ENCODE measurements at regions not wholly inside any gene's neighbourhood (a gene's known extent, or its start where the extent isn't known, plus 50 kb on each side); places are given as distances from the start of the nearest gene placed in this dataset.

DNA sequence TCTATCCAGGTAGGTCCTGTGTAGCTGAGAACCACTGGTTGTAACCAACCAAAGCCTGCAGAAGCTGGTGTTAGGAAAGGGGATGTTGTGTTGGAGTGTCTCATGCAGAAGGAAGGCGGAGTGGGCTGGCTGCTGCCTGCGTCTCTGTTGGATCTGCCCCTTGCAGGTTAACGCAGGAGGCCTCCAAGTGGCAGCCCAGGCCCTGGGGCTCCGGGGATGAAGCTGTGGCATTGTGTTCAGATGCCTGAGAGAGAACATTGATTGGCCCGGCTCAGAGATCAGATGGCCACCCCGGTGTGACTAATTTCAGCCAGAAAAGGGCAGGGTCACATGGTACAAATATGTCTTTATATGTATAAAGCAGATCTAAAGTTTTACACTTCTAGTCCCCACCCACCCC, 216.0 kb downstream of the GLI2 start:
- no TSS peak for BruUV-seq (replicated peaks)
- no peaks in the 10 kb centered on the region for H3K27me3 ChIP-seq (replicated peaks; ENCODE audit: control insufficient read depth, insufficient read depth, low read length)
- H3K4me1 Mint-ChIP-seq (ENCODE audit: low read depth, unreplicated experiment): peaks cover 6% of the 10 kb centered on the region
- TF ChIP-seq, protein P1, sequence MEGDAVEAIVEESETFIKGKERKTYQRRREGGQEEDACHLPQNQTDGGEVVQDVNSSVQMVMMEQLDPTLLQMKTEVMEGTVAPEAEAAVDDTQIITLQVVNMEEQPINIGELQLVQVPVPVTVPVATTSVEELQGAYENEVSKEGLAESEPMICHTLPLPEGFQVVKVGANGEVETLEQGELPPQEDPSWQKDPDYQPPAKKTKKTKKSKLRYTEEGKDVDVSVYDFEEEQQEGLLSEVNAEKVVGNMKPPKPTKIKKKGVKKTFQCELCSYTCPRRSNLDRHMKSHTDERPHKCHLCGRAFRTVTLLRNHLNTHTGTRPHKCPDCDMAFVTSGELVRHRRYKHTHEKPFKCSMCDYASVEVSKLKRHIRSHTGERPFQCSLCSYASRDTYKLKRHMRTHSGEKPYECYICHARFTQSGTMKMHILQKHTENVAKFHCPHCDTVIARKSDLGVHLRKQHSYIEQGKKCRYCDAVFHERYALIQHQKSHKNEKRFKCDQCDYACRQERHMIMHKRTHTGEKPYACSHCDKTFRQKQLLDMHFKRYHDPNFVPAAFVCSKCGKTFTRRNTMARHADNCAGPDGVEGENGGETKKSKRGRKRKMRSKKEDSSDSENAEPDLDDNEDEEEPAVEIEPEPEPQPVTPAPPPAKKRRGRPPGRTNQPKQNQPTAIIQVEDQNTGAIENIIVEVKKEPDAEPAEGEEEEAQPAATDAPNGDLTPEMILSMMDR (IDR thresholded peaks at IDR 0.05; ENCODE audit: insufficient read depth in 1 of 2, low read depth in 1 of 2, low read length in 1 of 2, severe bottlenecking in 1 of 2, unreplicated experiment in 1 of 2): no peak
- intact Hi-C loops (cut with micrococcal nuclease; ENCODE audit: unreplicated experiment): no loop called here
- no peak overlapping the region for H3K4me3 ChIP-seq (ENCODE audit: low read depth, low read length)
- no peaks in the 10 kb centered on the region for H3K36me3 Mint-ChIP-seq (ENCODE audit: insufficient read depth, unreplicated experiment)
- CTCF ChIA-PET: no interaction called here
- H3K4me3 Mint-ChIP-seq (ENCODE audit: unreplicated experiment): no peak overlapping the region
- no peaks in the 10 kb centered on the region for H3K9me3 Mint-ChIP-seq (ENCODE audit: unreplicated experiment)
- no peaks in the 10 kb centered on the region for H3K9me3 ChIP-seq
- DNase-seq: no peak
- no peaks in the 10 kb centered on the region for H3K4me1 ChIP-seq
- H3K27ac Mint-ChIP-seq (ENCODE audit: unreplicated experiment): no peak overlapping the region
- no peaks in the 10 kb centered on the region for H3K36me3 ChIP-seq (ENCODE audit: control insufficient read depth, insufficient read depth, low read length)
- no peaks in the 10 kb centered on the region for H3K27me3 Mint-ChIP-seq (ENCODE audit: insufficient read depth, unreplicated experiment)
- POLR2A ChIA-PET: no interaction called here

DNA sequence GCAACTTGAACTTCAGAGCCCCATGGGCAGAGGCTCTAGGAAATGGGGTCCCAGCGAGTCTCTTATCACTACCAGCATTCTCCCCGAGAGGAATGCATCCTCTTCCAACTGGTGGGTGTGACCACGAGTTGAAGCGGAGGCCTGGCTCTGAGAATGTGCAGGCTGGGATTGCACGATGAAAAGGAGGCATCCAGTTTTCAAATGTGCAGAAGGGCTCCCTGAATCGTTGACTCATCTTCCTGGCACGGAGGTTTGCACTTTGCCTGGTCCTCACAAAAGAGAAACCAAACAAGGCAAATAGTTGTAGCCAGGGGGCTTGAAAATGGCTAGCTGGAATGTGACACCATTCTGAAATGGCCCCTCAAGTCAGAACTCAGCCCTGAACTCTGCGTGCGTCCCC, 216.7 kb downstream of the GLI2 start:
- Mint-ChIP-seq H3K27me3 (ENCODE audit: insufficient read depth, unreplicated experiment) (no peaks in the 10 kb centered on the region), H3K9me3 (ENCODE audit: unreplicated experiment) (no peaks in the 10 kb centered on the region), H3K27ac (ENCODE audit: unreplicated experiment) (no peak overlapping the region), H3K4me1 (ENCODE audit: low read depth, unreplicated experiment) (peaks cover 6% of the 10 kb centered on the region), H3K36me3 (ENCODE audit: insufficient read depth, unreplicated experiment) (no peaks in the 10 kb centered on the region), H3K4me3 (ENCODE audit: unreplicated experiment) (no peak overlapping the region)
- intact Hi-C loops (cut with micrococcal nuclease; ENCODE audit: unreplicated experiment): no loop called here
- Histone ChIP-seq H3K9me3 (no peaks in the 10 kb centered on the region), H3K27me3 (replicated peaks; ENCODE audit: control insufficient read depth, insufficient read depth, low read length) (no peaks in the 10 kb centered on the region), H3K36me3 (ENCODE audit: control insufficient read depth, insufficient read depth, low read length) (no peaks in the 10 kb centered on the region), H3K4me1 (no peaks in the 10 kb centered on the region), H3K4me3 (ENCODE audit: low read depth, low read length) (no peak overlapping the region)
- CTCF ChIA-PET: no interaction called here
- no TSS peak for BruUV-seq (replicated peaks)
- no peak for DNase-seq
- TF ChIP-seq, protein P1 (IDR thresholded peaks at IDR 0.05; ENCODE audit: insufficient read depth in 1 of 2, low read depth in 1 of 2, low read length in 1 of 2, severe bottlenecking in 1 of 2, unreplicated experiment in 1 of 2): no peak
- POLR2A ChIA-PET: no interaction called here

DNA sequence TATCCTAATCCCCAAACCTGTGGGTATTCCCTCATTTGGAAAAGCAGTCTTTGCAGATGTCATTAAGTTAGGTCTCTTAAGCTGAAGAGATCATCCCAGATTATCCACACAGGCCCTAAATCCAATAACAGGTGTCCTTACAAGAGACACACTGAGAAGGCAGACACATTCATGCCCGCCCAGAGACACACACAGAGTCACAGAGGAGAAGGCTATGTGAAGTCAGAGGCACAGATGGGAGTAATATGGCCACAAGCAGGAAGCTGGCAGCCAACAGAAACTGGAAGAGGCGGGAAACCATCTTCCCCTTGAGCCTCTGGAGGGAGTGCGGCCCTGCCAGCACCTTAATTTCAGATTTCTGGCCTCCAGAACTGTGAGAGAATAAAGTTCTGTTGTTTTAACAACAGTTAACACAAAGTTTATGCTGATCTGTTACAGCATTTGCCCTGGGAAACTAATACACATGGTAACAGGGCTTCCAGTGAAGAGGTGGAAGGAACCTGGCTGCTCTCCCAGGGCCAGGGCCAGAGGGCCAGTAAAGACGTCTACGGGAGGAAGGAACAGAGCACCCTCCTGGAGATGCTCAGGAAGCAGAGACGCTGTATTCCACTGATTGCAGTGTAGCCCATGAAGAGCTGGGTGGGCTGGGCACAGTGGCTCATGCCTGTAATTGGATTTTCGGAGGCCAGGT, 217.5 kb downstream of the GLI2 start:
- CTCF ChIA-PET: interaction anchor here (0.6 to 1.4 kb wide), 5 partner anchors 107 to 126 kb away, joined by 3 to 10 read pairs (median 3); no protein-coding TSS in a partner anchor
- H3K4me1 Mint-ChIP-seq (ENCODE audit: low read depth, unreplicated experiment): peaks cover 6% of the 10 kb centered on the region
- TF ChIP-seq, protein P1 (IDR thresholded peaks at IDR 0.05; ENCODE audit: insufficient read depth in 1 of 2, low read depth in 1 of 2, low read length in 1 of 2, severe bottlenecking in 1 of 2, unreplicated experiment in 1 of 2): no peak
- Histone ChIP-seq H3K27me3 (replicated peaks; ENCODE audit: control insufficient read depth, insufficient read depth, low read length) (no peaks in the 10 kb centered on the region), H3K9me3 (no peaks in the 10 kb centered on the region), H3K4me1 (no peaks in the 10 kb centered on the region), H3K4me3 (ENCODE audit: low read depth, low read length) (no peak overlapping the region), H3K36me3 (ENCODE audit: control insufficient read depth, insufficient read depth, low read length) (no peaks in the 10 kb centered on the region)
- H3K9me3 Mint-ChIP-seq (ENCODE audit: unreplicated experiment): no peaks in the 10 kb centered on the region
- BruUV-seq (replicated peaks): no TSS peak
- POLR2A ChIA-PET: no interaction called here
- intact Hi-C loops (cut with micrococcal nuclease; ENCODE audit: unreplicated experiment): no loop called here
- no peaks in the 10 kb centered on the region for H3K36me3 Mint-ChIP-seq (ENCODE audit: insufficient read depth, unreplicated experiment)
- no peak overlapping the region for H3K27ac Mint-ChIP-seq (ENCODE audit: unreplicated experiment)
- no peak overlapping the region for H3K4me3 Mint-ChIP-seq (ENCODE audit: unreplicated experiment)
- H3K27me3 Mint-ChIP-seq (ENCODE audit: insufficient read depth, unreplicated experiment): no peaks in the 10 kb centered on the region
- DNase-seq: no peak

Measured in Caco-2 (cell line).